ENCODE measurements at regions not wholly inside any gene's neighbourhood (a gene's known extent, or its start where the extent isn't known, plus 50 kb on each side); places are given as distances from the start of the nearest gene placed in this dataset.
"Not testable (repeated sequence)": the region's sequence is repeated elsewhere in the genome, so short reads cannot be mapped to it uniquely, and the experiment has no call there.

- Mint-ChIP-seq H3K36me3 (ENCODE audit: low read depth) (no peaks in the 10 kb centered on the region), H3K9me3 (peaks cover 4% of the 10 kb centered on the region), H3K4me1 (ENCODE audit: low read depth) (no peaks in the 10 kb centered on the region), H3K27me3 (ENCODE audit: low read depth) (no peaks in the 10 kb centered on the region), H3K4me3 (no peak overlapping the region), H3K27ac (no peak overlapping the region)
These were observed 499.2 kb downstream of the CCER1 start for GRCh38 chr12:90455756-90456155.

DNA sequence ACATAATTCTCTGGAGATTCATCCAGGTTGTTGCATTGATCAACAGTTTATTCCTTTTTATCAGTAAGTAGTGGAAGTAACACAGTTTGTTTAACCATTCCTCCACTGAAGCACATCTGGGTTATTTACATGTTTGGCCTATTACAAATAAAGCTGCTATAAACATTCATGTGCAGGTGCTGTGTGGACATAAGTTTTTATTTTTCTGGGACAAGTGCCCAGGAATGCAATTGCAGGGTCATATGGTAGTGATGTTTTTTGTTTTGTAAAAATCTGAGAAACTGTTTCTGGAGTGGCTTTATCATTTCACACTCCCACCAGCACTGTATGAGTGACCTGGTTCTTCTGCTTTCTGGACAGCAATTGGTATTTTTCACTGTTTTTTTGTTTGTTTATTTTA lies 505.4 kb downstream of the CCER1 start:
- H3K9me3 Mint-ChIP-seq, result peaks cover 10% of the 10 kb centered on the region
- H3K4me3 Mint-ChIP-seq, result no peak overlapping the region
- no peaks in the 10 kb centered on the region for H3K27me3 Mint-ChIP-seq (ENCODE audit: low read depth)
- H3K4me1 Mint-ChIP-seq (ENCODE audit: low read depth), result no peaks in the 10 kb centered on the region
- H3K36me3 Mint-ChIP-seq (ENCODE audit: low read depth), result no peaks in the 10 kb centered on the region
- no peak overlapping the region for H3K27ac Mint-ChIP-seq

DNA sequence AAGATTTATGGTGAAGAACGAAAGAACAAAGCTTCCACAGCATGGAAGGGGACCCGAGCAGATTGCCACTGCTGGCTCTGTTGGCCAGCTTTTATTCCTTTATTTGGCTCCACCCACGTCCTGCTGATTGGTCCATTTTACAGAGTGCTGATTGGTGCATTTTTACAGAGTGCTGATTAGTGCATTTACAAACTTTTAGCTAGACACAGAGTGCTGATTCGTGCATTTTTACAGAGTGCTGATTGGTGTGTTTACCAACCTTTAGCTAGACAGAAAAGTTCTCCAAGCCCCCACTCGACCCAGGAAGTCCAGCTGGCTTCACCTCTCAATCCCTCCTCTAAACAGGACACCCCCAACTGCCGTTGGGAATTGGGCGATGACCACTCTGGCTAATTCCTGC lies 511.5 kb downstream of the CCER1 start:
- peaks cover 13% of the 10 kb centered on the region for H3K9me3 Mint-ChIP-seq

DNA sequence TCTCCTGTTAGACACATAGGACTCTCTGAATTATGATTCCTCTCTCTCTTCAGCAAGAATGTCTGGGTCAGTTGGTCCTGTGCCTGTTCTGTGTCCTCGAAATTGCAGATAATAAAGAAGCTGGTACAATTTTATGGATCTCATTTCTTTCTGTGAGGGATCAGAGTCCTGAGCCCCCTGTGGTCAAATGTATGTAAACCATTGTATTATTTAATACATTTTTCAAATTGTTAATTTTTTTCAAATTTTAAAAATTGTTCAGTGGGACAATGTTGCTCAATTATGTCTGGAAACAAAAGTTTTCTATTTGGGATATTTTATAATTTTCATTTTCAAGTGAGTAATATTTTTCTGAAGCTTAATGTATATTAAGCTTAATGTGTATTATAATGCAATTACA lies 513.5 kb downstream of the CCER1 start:
- Mint-ChIP-seq H3K4me1 (ENCODE audit: low read depth) (no peaks in the 10 kb centered on the region), H3K9me3 (peaks cover 9% of the 10 kb centered on the region), H3K4me3 (no peak overlapping the region), H3K36me3 (ENCODE audit: low read depth) (no peaks in the 10 kb centered on the region), H3K27me3 (ENCODE audit: low read depth) (no peaks in the 10 kb centered on the region), H3K27ac (no peak overlapping the region)

More for the DNA sequence above, 511.5 kb downstream of the CCER1 start:
- H3K27ac Mint-ChIP-seq; H3K36me3 Mint-ChIP-seq (ENCODE audit: low read depth); H3K27me3 Mint-ChIP-seq (ENCODE audit: low read depth); H3K4me1 Mint-ChIP-seq (ENCODE audit: low read depth); H3K4me3 Mint-ChIP-seq: not testable (repeated sequence)

DNA sequence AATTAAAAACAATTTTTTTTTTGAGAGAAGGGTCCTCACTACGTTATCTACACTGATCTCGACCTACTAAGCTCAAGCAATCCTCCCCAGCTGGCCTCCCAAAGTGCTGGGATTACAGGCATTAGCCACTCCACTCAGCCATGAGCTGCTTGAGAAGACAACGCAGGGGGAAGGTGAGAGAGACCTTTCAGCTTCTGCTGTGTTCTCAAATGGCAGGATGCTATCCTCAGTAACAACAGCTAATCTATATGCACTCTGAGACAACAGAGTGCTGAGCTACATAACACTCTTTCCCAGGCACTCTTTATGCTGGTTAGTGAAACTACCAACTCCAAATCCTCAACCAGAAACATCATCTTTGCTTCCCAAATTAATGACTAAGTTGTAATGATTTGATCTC lies 526.1 kb downstream of the CCER1 start:
- Mint-ChIP-seq H3K27ac (no peak overlapping the region), H3K27me3 (ENCODE audit: low read depth) (no peaks in the 10 kb centered on the region), H3K36me3 (ENCODE audit: low read depth) (no peaks in the 10 kb centered on the region), H3K4me3 (no peak overlapping the region), H3K9me3 (peaks cover under 1% of the 10 kb centered on the region), H3K4me1 (ENCODE audit: low read depth) (no peaks in the 10 kb centered on the region)

DNA sequence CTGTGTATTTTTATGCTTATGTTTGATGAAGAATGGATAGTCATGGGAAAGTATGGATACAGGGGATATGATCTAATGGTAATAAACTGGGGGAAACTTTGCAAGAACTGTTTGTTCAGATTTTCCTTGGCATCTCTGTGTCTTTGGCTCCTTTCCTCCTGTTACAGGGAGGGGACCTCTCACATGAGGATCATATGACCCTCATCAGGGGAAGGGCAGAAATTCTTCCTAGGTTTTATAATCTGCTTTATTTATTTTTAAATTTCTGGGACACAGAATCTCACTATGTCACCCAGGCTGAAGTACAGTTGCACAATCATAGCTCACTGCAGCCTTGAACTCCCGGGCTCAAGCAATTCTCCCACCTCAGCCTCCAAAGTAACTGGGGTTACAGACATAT lies 526.5 kb downstream of the CCER1 start:
- no peaks in the 10 kb centered on the region for H3K36me3 Mint-ChIP-seq (ENCODE audit: low read depth)
- H3K4me1 Mint-ChIP-seq (ENCODE audit: low read depth), result no peaks in the 10 kb centered on the region
- no peak overlapping the region for H3K27ac Mint-ChIP-seq
- H3K27me3 Mint-ChIP-seq (ENCODE audit: low read depth), result no peaks in the 10 kb centered on the region
- no peaks in the 10 kb centered on the region for H3K9me3 Mint-ChIP-seq
- H3K4me3 Mint-ChIP-seq, result no peak overlapping the region

DNA sequence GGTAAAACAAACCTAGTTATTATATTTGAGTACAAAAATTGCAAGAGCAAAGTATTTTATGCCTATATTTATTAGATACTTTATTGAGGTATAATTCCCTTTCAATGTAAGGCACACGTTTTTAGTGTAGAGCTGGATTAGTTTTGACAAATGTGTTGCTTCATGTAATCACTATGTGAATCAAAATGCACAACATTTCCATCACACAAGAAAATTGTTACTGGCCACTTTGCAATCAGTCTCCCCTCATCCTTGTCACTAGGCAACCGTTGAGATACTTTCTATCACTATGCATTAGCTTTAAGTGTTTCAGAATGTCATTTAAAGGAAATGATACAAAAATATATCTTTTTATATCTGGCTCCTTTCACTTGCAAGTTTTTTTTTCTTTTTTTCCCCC lies 531.0 kb downstream of the CCER1 start:
- no peaks in the 10 kb centered on the region for H3K36me3 Mint-ChIP-seq (ENCODE audit: low read depth)
- no peaks in the 10 kb centered on the region for H3K4me1 Mint-ChIP-seq (ENCODE audit: low read depth)
- no peak overlapping the region for H3K27ac Mint-ChIP-seq
- no peaks in the 10 kb centered on the region for H3K27me3 Mint-ChIP-seq (ENCODE audit: low read depth)
- H3K9me3 Mint-ChIP-seq, result no peaks in the 10 kb centered on the region
- H3K4me3 Mint-ChIP-seq, result no peak overlapping the region

DNA sequence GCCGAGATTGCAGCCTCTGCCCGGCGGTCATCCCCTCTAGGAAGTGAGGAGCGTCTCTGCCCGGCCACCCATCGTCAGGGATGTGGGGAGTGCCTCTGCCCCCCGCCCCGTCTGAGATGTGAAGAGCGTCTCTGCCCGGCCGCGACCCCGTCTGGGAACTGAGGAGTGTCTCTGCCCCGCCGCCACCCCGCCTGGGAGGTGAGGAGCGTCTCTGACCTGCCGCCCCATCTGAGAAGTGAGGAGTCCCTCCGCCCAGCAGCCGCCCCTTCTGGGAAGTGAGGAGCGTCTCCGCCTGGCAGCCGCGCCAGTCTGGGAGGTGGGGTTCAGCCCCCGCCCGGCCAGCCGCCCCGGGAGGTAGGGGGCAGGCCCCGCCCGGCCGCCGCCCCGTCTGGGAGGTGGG lies 544.0 kb downstream of the CCER1 start:
- Mint-ChIP-seq H3K27me3 (ENCODE audit: low read depth) (no peaks in the 10 kb centered on the region), H3K36me3 (ENCODE audit: low read depth) (no peaks in the 10 kb centered on the region), H3K4me1 (ENCODE audit: low read depth) (no peaks in the 10 kb centered on the region), H3K27ac (no peak overlapping the region), H3K9me3 (no peaks in the 10 kb centered on the region), H3K4me3 (no peak overlapping the region)

DNA sequence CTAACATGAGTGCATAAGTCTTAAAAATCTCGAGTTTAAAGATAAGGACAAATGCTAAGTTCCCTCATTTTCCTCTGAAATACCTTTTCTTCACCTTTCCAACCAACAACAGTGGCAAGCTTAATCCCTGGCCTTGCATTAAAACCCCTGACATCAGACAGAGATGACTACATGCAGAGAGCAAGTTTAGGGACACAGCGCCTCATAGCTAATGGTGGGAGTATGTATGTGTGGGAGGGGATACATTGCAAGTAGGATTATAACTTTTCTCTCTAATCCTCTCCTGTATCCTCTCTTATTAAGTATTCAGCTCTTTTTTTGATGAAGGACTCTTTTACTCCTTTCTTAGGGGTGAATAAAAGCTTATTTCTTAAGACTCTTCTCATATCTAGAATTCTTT lies 547.1 kb downstream of the CCER1 start:
- Mint-ChIP-seq H3K36me3 (ENCODE audit: low read depth) (no peaks in the 10 kb centered on the region), H3K4me3 (no peak overlapping the region), H3K27me3 (ENCODE audit: low read depth) (no peaks in the 10 kb centered on the region), H3K4me1 (ENCODE audit: low read depth) (no peaks in the 10 kb centered on the region), H3K27ac (no peak overlapping the region), H3K9me3 (no peaks in the 10 kb centered on the region)

DNA sequence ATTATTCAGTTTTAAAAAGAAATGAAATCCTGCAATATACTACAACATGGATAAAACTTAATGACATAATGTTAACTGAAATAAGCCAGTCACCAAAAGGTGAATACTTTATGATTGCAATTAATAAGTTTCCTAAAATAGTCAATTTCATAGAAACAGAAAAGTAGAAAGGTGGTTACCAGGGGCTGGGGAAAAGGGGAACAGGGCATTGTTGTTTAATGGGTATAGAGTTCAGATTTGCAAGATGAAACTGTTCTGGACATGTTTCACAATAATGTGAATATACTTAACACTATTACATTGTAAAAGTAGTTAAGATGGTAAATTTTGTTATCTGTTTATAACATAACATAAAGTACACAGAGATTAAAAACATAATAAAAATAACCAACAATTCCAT lies 550.9 kb downstream of the CCER1 start:
- Mint-ChIP-seq H3K27me3 (ENCODE audit: low read depth) (no peaks in the 10 kb centered on the region), H3K4me3 (no peak overlapping the region), H3K27ac (no peak overlapping the region), H3K9me3 (no peaks in the 10 kb centered on the region), H3K36me3 (ENCODE audit: low read depth) (no peaks in the 10 kb centered on the region), H3K4me1 (ENCODE audit: low read depth) (no peaks in the 10 kb centered on the region)

DNA sequence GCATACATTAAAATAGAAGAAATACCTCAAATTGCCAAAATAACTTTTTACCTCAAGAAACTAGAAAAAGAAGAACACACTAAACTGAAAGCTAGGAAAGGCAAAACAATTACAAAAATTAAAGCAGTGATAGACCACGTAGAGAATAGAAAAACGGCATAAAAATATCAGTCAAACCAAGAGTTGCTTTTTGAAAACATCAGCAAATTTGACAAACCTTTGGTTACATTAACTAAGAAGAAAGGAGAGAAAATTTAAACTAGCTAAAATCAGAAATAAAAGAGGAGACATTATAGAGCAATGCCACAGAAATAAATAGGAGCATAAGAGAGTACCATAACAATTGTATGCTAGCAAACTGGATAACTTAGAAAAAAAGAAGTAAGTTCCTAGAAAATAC lies 553.8 kb downstream of the CCER1 start:
- no peak overlapping the region for H3K27ac Mint-ChIP-seq
- H3K36me3 Mint-ChIP-seq (ENCODE audit: low read depth), result no peaks in the 10 kb centered on the region

GRCh38 chr12:90399357-90399756 lies 555.6 kb downstream of the CCER1 start:
- Mint-ChIP-seq H3K27me3 (ENCODE audit: low read depth) (no peaks in the 10 kb centered on the region), H3K4me1 (ENCODE audit: low read depth) (no peaks in the 10 kb centered on the region), H3K4me3 (no peak overlapping the region), H3K27ac (no peak overlapping the region), H3K36me3 (ENCODE audit: low read depth) (no peaks in the 10 kb centered on the region), H3K9me3 (peaks cover 12% of the 10 kb centered on the region)

More for the DNA sequence above, 553.8 kb downstream of the CCER1 start:
- Mint-ChIP-seq H3K4me1 (ENCODE audit: low read depth) (no peaks in the 10 kb centered on the region), H3K9me3 (peaks cover 7% of the 10 kb centered on the region), H3K4me3 (no peak overlapping the region), H3K27me3 (ENCODE audit: low read depth) (no peaks in the 10 kb centered on the region)

- Mint-ChIP-seq H3K27me3 (ENCODE audit: low read depth) (no peaks in the 10 kb centered on the region), H3K4me1 (ENCODE audit: low read depth) (no peaks in the 10 kb centered on the region), H3K36me3 (ENCODE audit: low read depth) (no peaks in the 10 kb centered on the region), H3K4me3 (no peak overlapping the region), H3K9me3 (peaks cover 12% of the 10 kb centered on the region), H3K27ac (no peak overlapping the region)
These were observed 556.6 kb downstream of the CCER1 start for GRCh38 chr12:90398285-90398836.

DNA sequence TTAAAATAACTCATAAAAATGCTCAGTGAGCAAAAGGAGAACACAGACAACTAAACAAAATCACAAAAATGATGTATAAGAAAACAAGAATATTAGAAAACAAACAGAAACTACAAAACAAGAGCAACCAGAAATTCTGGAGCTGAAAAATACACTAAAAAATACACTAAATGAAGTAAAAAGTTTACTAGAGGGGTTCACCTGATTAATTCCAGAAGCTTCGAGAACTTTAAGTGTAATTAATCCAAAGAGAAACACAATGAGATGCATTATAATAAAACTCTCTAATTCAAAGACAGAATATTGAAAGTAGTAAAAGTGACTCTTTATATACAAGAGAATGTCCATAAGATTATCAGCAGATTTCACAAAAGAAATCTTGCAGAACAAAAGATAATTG lies 558.4 kb downstream of the CCER1 start:
- H3K36me3 Mint-ChIP-seq (ENCODE audit: low read depth), result no peaks in the 10 kb centered on the region
- H3K27ac Mint-ChIP-seq, result no peak overlapping the region
- H3K9me3 Mint-ChIP-seq, result peaks cover 15% of the 10 kb centered on the region
- H3K27me3 Mint-ChIP-seq (ENCODE audit: low read depth), result no peaks in the 10 kb centered on the region
- no peak overlapping the region for H3K4me3 Mint-ChIP-seq
- H3K4me1 Mint-ChIP-seq (ENCODE audit: low read depth), result no peaks in the 10 kb centered on the region

DNA sequence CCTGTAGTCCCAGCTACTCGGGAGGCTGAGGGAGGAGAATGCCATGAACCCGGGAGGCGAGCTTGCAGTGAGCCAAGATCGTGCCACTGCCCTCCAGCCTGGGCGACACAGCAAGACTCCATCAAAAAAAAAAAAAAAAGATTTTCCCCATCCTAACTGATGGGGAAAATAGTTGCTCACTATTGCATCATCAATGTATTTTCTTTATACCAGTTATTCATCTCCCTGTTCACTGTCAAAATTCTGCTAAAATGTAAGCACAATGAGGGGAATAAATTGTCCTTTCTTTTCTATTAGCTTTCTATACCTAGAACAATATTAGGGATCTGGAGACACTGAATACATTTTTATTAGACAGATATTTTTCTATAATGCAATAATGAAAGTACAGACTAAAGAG lies 561.3 kb downstream of the CCER1 start:
- H3K36me3 Mint-ChIP-seq (ENCODE audit: low read depth), result no peaks in the 10 kb centered on the region
- H3K4me3 Mint-ChIP-seq, result no peak overlapping the region
- no peaks in the 10 kb centered on the region for H3K4me1 Mint-ChIP-seq (ENCODE audit: low read depth)
- no peaks in the 10 kb centered on the region for H3K27me3 Mint-ChIP-seq (ENCODE audit: low read depth)
- no peak overlapping the region for H3K27ac Mint-ChIP-seq
- peaks cover 15% of the 10 kb centered on the region for H3K9me3 Mint-ChIP-seq

GRCh38 chr12:90393089-90393488 lies 561.9 kb downstream of the CCER1 start:
- H3K4me3 Mint-ChIP-seq, result no peak overlapping the region
- H3K9me3 Mint-ChIP-seq, result peaks cover 15% of the 10 kb centered on the region
- H3K27ac Mint-ChIP-seq, result no peak overlapping the region
- H3K4me1 Mint-ChIP-seq (ENCODE audit: low read depth), result no peaks in the 10 kb centered on the region
- H3K27me3 Mint-ChIP-seq (ENCODE audit: low read depth), result no peaks in the 10 kb centered on the region
- no peaks in the 10 kb centered on the region for H3K36me3 Mint-ChIP-seq (ENCODE audit: low read depth)

Measured in T-helper 1 cell treated with Interleukin-12 subunit alpha and Interleukin-12 subunit beta and Interleukin-4 antibody, amounts not matched to agents 30 μg/mL and 1 μg/mL, for 36 hours (primary cell).